Stimulated activated CD4-positive, alpha-beta T cell treated with anti-CD3 and anti-CD28 coated beads, Interleukin-12 subunit alpha, Interleukin-12 subunit beta, amount 100 ng/mL, for 48 hours (primary cell): ENCODE measurements at regions not wholly inside any gene's neighbourhood (a gene's known extent, or its start where the extent isn't known, plus 50 kb on each side); places are given as distances from the start of the nearest gene placed in this dataset.

Source experiments
- DNase-seq, 3 donors: peaks; one replicate each; pipeline ENCODE4 v3.0.0-alpha.2; 2020; ENCODE audit warnings: low read depth in 2 of 3, low spot score in 1 of 3

GRCh38 chr4:167290678-167291077 is 56.4 kb upstream of the SPOCK3 start:
- DNase-seq: no peak

GRCh38 chr4:167308876-167309275 is 74.6 kb upstream of the SPOCK3 start:
- DNase-seq: no peak

DNA sequence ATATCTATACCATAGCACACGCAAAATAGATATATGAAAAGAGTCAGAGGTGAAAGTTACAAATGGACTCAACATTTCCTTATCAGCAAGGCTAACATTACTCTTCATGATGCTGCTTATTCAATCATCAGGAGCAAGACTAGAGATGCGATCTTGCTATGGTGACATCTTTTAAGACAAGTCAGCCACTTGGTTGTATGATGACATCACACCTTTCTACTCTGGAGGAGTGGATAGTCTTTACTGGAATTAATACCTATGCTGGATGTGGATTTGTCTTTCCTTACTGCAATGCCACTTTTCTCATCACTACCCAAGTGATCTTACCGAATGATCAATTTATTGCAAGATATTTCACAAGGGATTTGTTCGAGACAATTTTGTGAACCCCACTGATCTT is 87.0 kb upstream of the SPOCK3 start:
- no peak for DNase-seq

DNA sequence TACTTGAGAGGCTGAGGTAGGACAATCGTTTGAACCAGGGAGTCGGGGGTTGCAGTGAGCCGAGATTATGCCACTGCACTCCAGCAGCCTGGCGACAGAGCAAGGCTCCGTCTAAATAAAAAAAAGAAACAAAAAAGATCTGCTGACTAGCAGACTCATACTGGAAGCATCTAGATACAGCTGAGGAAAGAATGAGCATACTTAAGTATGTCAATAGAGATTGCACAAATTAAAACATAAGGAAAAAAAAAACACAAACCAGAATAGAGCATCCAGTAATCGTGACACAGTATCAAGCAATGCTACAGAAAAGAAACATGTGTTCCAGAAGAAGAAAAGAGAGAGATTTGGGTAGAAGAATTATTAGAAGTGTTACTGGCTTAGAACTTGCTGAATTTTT is 105.5 kb upstream of the SPOCK3 start:
- no peak for DNase-seq

DNA sequence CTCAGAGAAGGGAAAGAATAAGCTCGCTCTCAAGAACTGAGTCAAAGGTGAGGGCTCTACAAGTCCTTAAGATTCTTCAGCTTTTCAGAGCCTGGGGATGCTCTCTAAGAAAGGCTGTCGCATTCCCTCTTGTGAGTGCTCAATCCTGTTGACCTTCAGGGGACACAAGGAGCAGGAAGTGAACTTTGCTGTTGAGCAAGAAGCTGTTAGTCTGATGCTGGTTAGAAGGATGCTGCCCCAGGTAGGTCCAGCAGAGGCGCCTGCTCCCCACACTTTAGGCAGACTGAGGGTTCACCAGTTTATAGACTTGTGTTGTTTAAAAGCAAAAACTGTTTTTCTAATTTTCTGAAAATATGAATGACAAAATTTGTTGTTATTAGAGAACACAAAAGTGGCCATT is 125.4 kb upstream of the SPOCK3 start:
- DNase-seq: no peak

- DNase-seq: no peak
Measured at GRCh38 chr4:167379076-167379835, 145.0 kb upstream of the SPOCK3 start.

DNA sequence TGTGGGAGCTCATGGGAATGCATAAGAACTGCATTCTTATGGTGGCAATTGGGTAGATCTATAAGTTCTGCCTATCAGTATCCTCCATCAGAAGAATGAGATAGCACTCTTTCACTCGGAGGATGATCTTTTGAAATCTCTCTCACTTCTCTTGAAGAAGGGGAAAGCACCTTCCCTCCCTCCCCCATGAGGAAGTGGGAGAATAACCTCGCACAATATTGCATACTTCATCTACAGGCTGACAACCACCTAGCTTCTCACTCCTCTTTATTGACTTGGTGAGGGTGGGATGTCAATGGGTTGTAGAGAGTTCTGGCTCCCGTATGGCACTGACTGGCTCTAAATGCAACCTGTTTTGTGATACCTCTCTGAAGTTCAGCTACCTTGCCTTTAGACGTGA is 146.7 kb upstream of the SPOCK3 start:
- DNase-seq: no peak

GRCh38 chr4:167383291-167383690 is 149.0 kb upstream of the SPOCK3 start:
- no peak for DNase-seq

DNA sequence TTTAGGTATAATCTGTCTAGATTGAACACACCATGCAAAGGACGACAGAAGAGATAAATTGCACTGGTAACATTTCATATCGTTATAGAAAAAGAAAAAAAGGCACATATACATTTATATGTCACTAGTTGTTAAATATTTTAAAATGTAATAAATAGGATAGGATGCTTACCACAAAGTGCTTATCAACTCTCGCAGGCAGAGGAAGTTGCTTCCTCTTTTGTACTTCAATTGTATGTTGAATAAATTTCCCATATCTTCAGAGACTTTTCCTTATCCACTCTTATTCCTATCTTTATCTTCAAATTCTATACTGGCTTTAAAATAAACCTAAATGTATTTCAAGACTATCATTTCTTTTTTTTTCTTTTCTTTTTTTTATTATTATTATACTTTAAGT is 163.3 kb upstream of the SPOCK3 start:
- DNase-seq: no peak

- no peak for DNase-seq
Measured at GRCh38 chr4:167399201-167399600, 164.9 kb upstream of the SPOCK3 start.

DNA sequence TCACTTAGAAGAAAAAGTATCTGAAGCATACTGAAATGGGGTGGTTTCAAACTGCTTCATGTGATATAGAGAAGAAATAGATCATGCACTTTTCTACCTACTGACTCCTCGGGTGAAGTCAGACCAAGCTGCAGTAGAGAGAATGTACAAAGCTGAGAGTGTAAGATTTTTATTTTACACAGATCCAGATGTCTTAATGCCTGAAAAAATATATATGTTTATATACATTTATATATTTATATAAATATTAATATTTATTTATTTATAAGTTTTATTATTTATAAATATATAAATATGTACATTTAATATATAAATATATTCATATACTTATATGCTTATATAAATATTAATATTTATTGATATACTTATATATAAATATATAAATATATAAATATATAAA is 171.9 kb upstream of the SPOCK3 start:
- DNase-seq: no peak

DNA sequence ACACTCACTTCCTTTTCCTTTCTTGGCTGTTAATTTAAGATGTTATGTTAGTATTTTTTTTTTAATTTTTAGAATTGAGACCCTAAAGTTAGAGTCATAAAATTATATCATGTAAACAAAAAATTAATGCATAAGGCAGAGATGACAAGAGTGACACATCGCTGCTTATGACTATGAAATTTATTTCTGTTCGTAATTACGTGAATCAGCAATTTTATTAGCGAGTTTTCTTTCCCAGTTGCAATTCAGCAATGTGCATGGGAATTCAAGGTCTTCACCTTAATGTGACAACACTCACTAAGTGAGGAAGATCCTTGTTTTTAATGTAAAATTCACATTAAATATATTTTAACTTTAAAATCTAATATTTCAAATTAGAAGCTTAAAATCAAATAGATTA is 181.2 kb upstream of the SPOCK3 start:
- no peak for DNase-seq

DNA sequence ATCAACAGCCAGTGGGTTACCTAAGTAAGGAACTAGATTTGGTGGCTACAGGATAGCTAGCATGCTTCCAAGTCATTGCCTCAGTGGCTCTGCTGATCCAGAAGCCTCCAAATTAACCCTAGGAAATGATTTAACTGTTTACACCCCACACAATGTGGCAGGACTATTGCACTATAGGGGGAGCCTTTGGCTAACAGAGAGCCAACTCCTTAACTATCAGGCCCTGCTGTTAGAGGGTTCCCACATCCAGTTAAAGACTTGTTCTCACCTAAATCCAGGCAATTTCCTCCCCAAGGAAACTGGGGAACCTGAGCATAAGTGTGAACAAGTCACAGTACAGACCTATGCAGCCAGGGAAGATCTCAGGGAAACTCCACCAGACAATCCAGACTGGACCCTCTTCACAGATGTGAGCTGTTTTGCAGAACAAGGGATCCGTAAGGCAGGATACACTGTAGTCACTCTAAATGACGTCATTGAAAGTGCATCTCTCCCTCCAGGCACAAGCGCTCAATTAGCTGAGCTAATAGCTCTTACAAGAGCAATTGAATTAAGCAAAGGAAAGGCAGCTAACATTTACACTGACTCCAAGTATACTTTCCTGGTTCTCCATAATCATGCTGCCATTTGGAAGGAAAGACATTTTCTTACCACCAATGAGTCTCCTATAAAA is 185.3 kb upstream of the SPOCK3 start:
- DNase-seq: no peak

GRCh38 chr4:167421201-167421600 is 186.9 kb upstream of the SPOCK3 start:
- DNase-seq: no peak

- no peak for DNase-seq
Measured at GRCh38 chr4:167424341-167425256, 190.3 kb upstream of the SPOCK3 start.

GRCh38 chr4:167428156-167428555 is 193.9 kb upstream of the SPOCK3 start:
- no peak for DNase-seq

- no peak for DNase-seq
Measured at GRCh38 chr4:167431371-167431770, 197.1 kb upstream of the SPOCK3 start.

GRCh38 chr4:167435786-167436185 is 201.5 kb upstream of the SPOCK3 start:
- DNase-seq: no peak

DNA sequence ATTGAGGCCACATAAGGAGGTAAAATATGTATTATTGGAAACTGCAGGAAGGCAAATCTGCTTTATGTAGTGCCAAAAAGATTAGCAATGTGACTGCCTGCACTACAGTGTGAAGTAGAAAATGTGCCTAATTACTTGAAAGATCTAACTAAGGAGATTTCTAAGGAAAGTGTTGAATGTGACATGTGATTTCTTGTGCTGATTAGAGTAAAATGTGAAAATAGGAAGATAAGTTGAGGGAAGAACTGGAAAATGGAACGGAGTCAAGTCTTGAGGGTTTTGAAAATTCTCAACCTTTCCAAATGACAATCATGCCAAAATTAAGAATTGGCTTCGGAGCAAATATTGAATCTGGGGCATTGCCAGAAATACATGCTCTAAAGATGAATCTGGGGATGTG is 209.5 kb upstream of the SPOCK3 start:
- DNase-seq: no peak

GRCh38 chr4:167452922-167453430 is 218.7 kb upstream of the SPOCK3 start:
- DNase-seq: no peak

DNA sequence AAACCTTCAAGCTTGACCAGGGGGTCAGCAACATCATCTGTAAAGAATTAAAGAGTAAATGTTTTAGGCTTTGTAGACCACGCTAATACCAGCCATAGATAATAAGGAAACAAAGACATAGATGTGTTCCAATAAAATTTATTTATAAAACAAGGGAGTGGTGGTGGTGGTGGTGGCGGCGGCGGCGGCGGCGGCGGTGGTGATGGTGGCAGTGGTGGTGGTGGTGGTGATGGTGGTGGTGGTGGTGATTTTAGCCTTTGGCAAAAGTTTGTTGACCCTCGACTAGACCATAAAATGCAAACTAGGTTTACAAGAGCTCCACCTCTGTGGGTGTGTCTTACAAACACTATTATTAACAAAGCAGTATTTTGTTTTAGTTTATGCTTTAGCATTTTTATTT is 222.3 kb upstream of the SPOCK3 start:
- DNase-seq: no peak

GRCh38 chr4:167469436-167469835 is 235.1 kb upstream of the SPOCK3 start:
- no peak for DNase-seq
